Sigmoid colon (tissue), 3 donors: ENCODE measurements at regions not wholly inside any gene's neighbourhood (a gene's known extent, or its start where the extent isn't known, plus 50 kb on each side); places are given as distances from the start of the nearest gene placed in this dataset.
A peak's percentile ranks its signal among the peaks of the same experiment; 100 is the strongest.

Experiments
- CTCF ChIP-seq, 4 experiments: fragments of 450-650 bp in 3 of 4; fragments of 200-600 bp in 1 of 4; IDR thresholded peaks; one replicate each; pipeline ENCODE4 v1.5.1; 2016 to 2019; ENCODE audit warnings: antibody characterized with exemption in 4 of 4, mild to moderate bottlenecking in 3 of 4, moderate library complexity in 2 of 4
- POLR2A ChIP-seq, 2 donors: fragments of 450-650 bp; IDR thresholded peaks; one replicate each; pipeline ENCODE4 v1.6.1; 2016; ENCODE audit warnings: antibody characterized with exemption in 2 of 2, mild to moderate bottlenecking in 2 of 2, moderate library complexity in 2 of 2

GRCh38 chr10:78312197-78313047, 278.8 kb downstream of the RPS24 start:
- TF ChIP-seq CTCF (IDR thresholded peaks at IDR 0.05) = peak in 1 of 4 experiments; percentile 16
- TF ChIP-seq POLR2A (IDR thresholded peaks at IDR 0.05) = no peak
